Smooth muscle cell (in vitro differentiated cells): ENCODE measurements at regions not wholly inside any gene's neighbourhood (a gene's known extent, or its start where the extent isn't known, plus 50 kb on each side); places are given as distances from the start of the nearest gene placed in this dataset.

Source experiments
- DNase-seq: peaks from one replicate; lab custom pipeline; 2025; ENCODE audit not compliant: unreplicated experiment; lab: John Stamatoyannopoulos, UW
- H2AFZ ChIP-seq: fragments of 200-600 bp; sonication (generic); 2 replicates; pipeline ENCODE4 v1.6.0; 2016; ENCODE audit warnings: antibody characterized with exemption, low read depth, mild to moderate bottlenecking
- H3F3A ChIP-seq: fragments of 200-600 bp; sonication (generic); 2 replicates; pipeline ENCODE4 v1.6.0; 2017; ENCODE audit warnings: antibody characterized with exemption, low read depth
- H3K27ac ChIP-seq: fragments of 200-600 bp; sonication (generic); 2 replicates; pipeline ENCODE4 v1.5.1; 2016; ENCODE audit warnings: low read depth, mild to moderate bottlenecking
- H3K27me3 ChIP-seq: fragments of 200-600 bp; sonication (generic); 2 replicates; pipeline ENCODE4 v1.6.1; 2016; ENCODE audit warnings: low read depth, mild to moderate bottlenecking
- H3K36me3 ChIP-seq: fragments of 200-600 bp; sonication (generic); 2 replicates; pipeline ENCODE4 v1.5.1; 2016; ENCODE audit warnings: low read depth
- H3K4me1 ChIP-seq: fragments of 200-600 bp; sonication (generic); 2 replicates; pipeline ENCODE4 v1.5.1; 2016; ENCODE audit warnings: low read depth
- H3K4me2 ChIP-seq: fragments of 200-600 bp; sonication (generic); 2 replicates; pipeline ENCODE4 v1.6.0; 2016; ENCODE audit warnings: mild to moderate bottlenecking
- H3K4me3 ChIP-seq: fragments of 200-600 bp; sonication (generic); 2 replicates; pipeline ENCODE4 v1.5.1; 2016; ENCODE audit warnings: mild to moderate bottlenecking
- H3K79me2 ChIP-seq: fragments of 200-600 bp; sonication (generic); 2 replicates; pipeline ENCODE4 v1.6.0; 2016; ENCODE audit warnings: low read depth, mild to moderate bottlenecking
- H3K9ac ChIP-seq: fragments of 200-600 bp; sonication (generic); 2 replicates; pipeline ENCODE4 v1.6.0; 2016; ENCODE audit warnings: low read depth
- H3K9me3 ChIP-seq: fragments of 200-600 bp; sonication (generic); replicated peaks from 2 replicates; pipeline ENCODE4 v1.5.1; 2016; ENCODE audit warnings: low read depth
- H4K20me1 ChIP-seq: fragments of 200-600 bp; sonication (generic); 2 replicates; pipeline ENCODE4 v1.6.0; 2016; ENCODE audit warnings: low read depth
- WGBS: methylation state at CpG from one replicate; pipeline ENCODE4 v1.1.7; 2016; ENCODE audit warnings: low lambda C conversion rate; 5-methylcytosine and 5-hydroxymethylcytosine counted together
- TF ChIP-seq, protein P1 (sequence below): fragments of 200-600 bp; sonication (generic); IDR thresholded peaks from 2 replicates; pipeline ENCODE4 v1.5.1; 2017; ENCODE audit warnings: borderline replicate concordance, mild to moderate bottlenecking, antibody characterized with exemption; ENCODE audit not compliant: insufficient read depth, poor library complexity, severe bottlenecking

DNA sequence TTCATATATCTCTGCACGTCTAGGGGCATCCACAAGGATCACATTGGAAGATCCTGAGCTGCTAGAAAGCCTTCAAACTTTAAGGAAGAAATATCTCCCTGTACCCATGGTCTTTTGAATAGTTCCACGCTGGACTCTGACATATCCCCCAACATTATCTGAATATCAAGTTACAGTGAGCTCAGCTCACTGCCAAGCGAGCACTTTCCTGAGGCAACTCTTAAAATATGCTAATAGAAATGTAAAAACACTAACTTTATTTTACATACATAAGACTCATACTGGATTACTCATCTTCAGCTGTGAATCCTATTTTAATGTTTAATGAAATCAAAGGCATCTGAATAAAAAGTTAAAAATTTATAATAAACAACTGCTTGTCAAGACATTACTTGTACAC is 420.2 kb upstream of the CCDC54 start:
- H3K9ac ChIP-seq: no peak overlapping the region
- no peaks in the 10 kb centered on the region for H4K20me1 ChIP-seq
- no peaks in the 10 kb centered on the region for H3K9me3 ChIP-seq
- TF ChIP-seq, protein P1, sequence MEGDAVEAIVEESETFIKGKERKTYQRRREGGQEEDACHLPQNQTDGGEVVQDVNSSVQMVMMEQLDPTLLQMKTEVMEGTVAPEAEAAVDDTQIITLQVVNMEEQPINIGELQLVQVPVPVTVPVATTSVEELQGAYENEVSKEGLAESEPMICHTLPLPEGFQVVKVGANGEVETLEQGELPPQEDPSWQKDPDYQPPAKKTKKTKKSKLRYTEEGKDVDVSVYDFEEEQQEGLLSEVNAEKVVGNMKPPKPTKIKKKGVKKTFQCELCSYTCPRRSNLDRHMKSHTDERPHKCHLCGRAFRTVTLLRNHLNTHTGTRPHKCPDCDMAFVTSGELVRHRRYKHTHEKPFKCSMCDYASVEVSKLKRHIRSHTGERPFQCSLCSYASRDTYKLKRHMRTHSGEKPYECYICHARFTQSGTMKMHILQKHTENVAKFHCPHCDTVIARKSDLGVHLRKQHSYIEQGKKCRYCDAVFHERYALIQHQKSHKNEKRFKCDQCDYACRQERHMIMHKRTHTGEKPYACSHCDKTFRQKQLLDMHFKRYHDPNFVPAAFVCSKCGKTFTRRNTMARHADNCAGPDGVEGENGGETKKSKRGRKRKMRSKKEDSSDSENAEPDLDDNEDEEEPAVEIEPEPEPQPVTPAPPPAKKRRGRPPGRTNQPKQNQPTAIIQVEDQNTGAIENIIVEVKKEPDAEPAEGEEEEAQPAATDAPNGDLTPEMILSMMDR: no peak
- 72% methylated on average over 3 of the region's 3 CpGs for WGBS
- H3K27ac ChIP-seq: no peak overlapping the region
- H3K36me3 ChIP-seq: no peaks in the 10 kb centered on the region
- H3K4me2 ChIP-seq: no peak overlapping the region
- H3K27me3 ChIP-seq: no peaks in the 10 kb centered on the region
- no peak for DNase-seq
- no peaks in the 10 kb centered on the region for H3K4me1 ChIP-seq
- H3K4me3 ChIP-seq: no peak overlapping the region
- no peaks in the 10 kb centered on the region for H3F3A ChIP-seq
- H3K79me2 ChIP-seq: no peaks in the 10 kb centered on the region
- no peak overlapping the region for H2AFZ ChIP-seq

DNA sequence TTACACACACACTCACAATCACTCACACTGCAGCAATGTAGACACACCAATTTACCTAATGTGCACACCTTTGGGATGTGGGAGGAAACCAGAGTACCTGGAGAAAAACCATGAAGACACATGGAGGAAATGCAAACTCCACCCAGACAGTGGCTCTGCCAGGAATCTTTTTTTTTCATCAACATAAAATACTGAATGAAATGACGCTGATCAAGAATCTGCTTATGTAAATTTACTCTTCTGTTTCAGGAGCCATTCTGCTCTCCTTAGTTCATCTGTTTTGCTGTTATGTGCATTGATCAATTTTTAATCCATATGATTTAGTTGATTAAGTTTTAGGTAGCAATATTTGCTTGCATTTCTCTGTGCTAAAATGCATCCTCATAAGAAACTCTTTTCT is 414.2 kb upstream of the CCDC54 start:
- 100% methylated on average over 1 of the region's 1 CpG for WGBS
- TF ChIP-seq, protein P1: no peak
- no peaks in the 10 kb centered on the region for H3K36me3 ChIP-seq
- no peaks in the 10 kb centered on the region for H3K27me3 ChIP-seq
- no peaks in the 10 kb centered on the region for H3K79me2 ChIP-seq
- DNase-seq: no peak
- no peak overlapping the region for H2AFZ ChIP-seq
- no peak overlapping the region for H3K27ac ChIP-seq
- H3K4me3 ChIP-seq: no peak overlapping the region
- no peaks in the 10 kb centered on the region for H3K9me3 ChIP-seq
- no peak overlapping the region for H3K9ac ChIP-seq
- H4K20me1 ChIP-seq: no peaks in the 10 kb centered on the region
- peak overlapping the region; percentile 18 for H3K4me2 ChIP-seq
- no peaks in the 10 kb centered on the region for H3F3A ChIP-seq
- H3K4me1 ChIP-seq: no peaks in the 10 kb centered on the region

DNA sequence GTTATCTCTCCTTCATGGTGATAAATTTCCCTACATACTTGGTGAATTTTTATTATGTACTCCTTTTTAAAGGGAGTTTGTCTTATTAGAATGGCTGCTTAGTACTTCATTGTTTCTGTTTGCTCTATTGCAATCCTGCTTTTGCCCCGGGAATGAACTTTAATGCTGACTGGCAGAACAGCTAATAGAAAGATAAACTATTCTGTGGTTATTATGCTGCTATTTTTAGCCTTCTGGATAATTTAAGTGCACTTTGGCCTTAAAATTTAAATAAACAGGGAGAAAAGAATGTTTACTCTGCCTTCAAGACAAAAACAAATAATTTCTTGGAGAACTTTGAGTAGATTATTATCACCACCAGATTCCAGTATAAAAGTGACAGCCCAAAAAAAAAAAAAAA is 413.8 kb upstream of the CCDC54 start:
- H3K4me3 ChIP-seq: no peak overlapping the region
- no peaks in the 10 kb centered on the region for H3K27me3 ChIP-seq
- no peak overlapping the region for H2AFZ ChIP-seq
- H3K9me3 ChIP-seq: no peaks in the 10 kb centered on the region
- H3K4me1 ChIP-seq: no peaks in the 10 kb centered on the region
- TF ChIP-seq, protein P1: no peak
- no peaks in the 10 kb centered on the region for H3F3A ChIP-seq
- H3K27ac ChIP-seq: no peak overlapping the region
- no peaks in the 10 kb centered on the region for H3K79me2 ChIP-seq
- no peak for DNase-seq
- WGBS: 17% methylated on average over 1 of the region's 1 CpG
- peak overlapping the region; percentile 18 for H3K4me2 ChIP-seq
- no peak overlapping the region for H3K9ac ChIP-seq
- no peaks in the 10 kb centered on the region for H3K36me3 ChIP-seq
- no peaks in the 10 kb centered on the region for H4K20me1 ChIP-seq

DNA sequence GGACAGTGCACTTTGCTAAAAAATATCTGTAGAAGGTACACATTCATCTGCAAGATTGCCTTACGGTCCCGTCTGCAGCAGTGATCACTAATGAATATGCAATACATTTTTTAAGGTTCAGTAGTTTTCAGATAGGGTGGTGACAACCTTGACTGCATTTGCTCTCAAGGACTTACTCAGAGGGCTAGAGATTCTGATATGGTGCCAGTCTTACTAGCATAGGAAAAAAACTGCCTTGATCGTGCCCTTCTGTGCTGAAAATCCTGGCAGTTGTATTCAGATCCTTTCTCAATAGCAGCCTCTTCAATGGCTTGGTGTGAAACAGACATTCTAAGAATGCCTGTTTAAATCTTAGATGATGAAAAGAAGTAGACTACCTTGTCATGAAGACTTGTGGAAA is 411.9 kb upstream of the CCDC54 start:
- no peaks in the 10 kb centered on the region for H3K79me2 ChIP-seq
- H3K36me3 ChIP-seq: no peaks in the 10 kb centered on the region
- no peak overlapping the region for H2AFZ ChIP-seq
- H3K4me2 ChIP-seq: no peak overlapping the region
- no peaks in the 10 kb centered on the region for H4K20me1 ChIP-seq
- TF ChIP-seq, protein P1: no peak
- H3F3A ChIP-seq: no peaks in the 10 kb centered on the region
- 93% methylated on average over 3 of the region's 3 CpGs for WGBS
- DNase-seq: no peak
- H3K27ac ChIP-seq: no peak overlapping the region
- no peak overlapping the region for H3K9ac ChIP-seq
- no peaks in the 10 kb centered on the region for H3K4me1 ChIP-seq
- H3K9me3 ChIP-seq: no peaks in the 10 kb centered on the region
- no peak overlapping the region for H3K4me3 ChIP-seq
- no peaks in the 10 kb centered on the region for H3K27me3 ChIP-seq
